Left ventricle myocardium inferior (tissue), 1 donor: ENCODE measurements at regions not wholly inside any gene's neighbourhood (a gene's known extent, or its start where the extent isn't known, plus 50 kb on each side); places are given as distances from the start of the nearest gene placed in this dataset.
A peak's percentile ranks its signal among the peaks of the same experiment; 100 is the strongest.
"Not testable (repeated sequence)": the region's sequence is repeated elsewhere in the genome, so short reads cannot be mapped to it uniquely, and the experiment has no call there.

Source experiments
- DNase-seq: peaks from one replicate; pipeline ENCODE4 v3.0.0-alpha.2; 2020
- H3K27ac ChIP-seq: fragments of 200-600 bp; replicated peaks from 2 replicates; pipeline ENCODE4 v1.8.0; 2021
- H3K27me3 ChIP-seq: fragments of 200-600 bp; 2 replicates; pipeline ENCODE4 v1.8.0; 2021; ENCODE audit warnings: low read depth
- H3K36me3 ChIP-seq: fragments of 200-600 bp; 2 replicates; pipeline ENCODE4 v1.8.0; 2021
- H3K4me1 ChIP-seq: fragments of 200-600 bp; 2 replicates; pipeline ENCODE4 v1.8.0; 2021
- H3K4me3 ChIP-seq: fragments of 200-600 bp; 2 replicates; pipeline ENCODE4 v1.8.0; 2021; ENCODE audit warnings: mild to moderate bottlenecking, moderate library complexity
- H3K9me3 ChIP-seq: fragments of 200-600 bp; replicated peaks from 2 replicates; pipeline ENCODE4 v1.8.0; 2021
- intact Hi-C: fragments of 100-400 bp; cut with micrococcal nuclease; formaldehyde crosslinking; loops from one replicate; pipeline ENCODE4 v1.11.0; 2022
- TF ChIP-seq, protein P1 (sequence below): fragments of 200-600 bp; IDR thresholded peaks from 2 replicates; pipeline ENCODE4 v1.8.0; 2021; ENCODE audit warnings: antibody characterized with exemption, mild to moderate bottlenecking, borderline replicate concordance
- donor health status: DM: no; HTN: yes; CAD: no; lungs with severe emphysema.

DNA sequence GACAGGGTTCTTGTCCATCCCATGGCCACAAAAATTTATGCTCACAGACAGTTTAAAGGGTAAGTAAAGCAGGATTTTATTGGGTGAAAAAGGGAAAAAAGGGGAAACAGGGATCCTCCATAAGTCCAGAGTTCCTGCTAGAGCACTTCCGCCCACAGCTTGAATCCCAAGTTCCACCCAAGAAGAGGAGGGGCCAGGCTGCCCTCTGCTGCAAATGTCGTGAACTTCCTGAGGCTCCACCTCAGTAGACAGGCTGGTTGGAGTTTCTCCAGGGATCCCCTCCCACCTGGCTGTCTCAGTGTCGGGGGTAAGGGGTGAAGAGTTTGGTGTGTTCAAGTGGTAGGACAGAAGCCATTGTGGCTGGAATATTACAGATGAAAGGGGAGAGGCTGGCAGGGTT lies 275.0 kb upstream of the SGCD start:
- H3K27ac ChIP-seq: no peak overlapping the region
- no peaks in the 10 kb centered on the region for H3K9me3 ChIP-seq
- H3K36me3 ChIP-seq: no peaks in the 10 kb centered on the region
- intact Hi-C loops: no loop called here
- DNase-seq: no peak
- peaks cover 16% of the 10 kb centered on the region for H3K4me1 ChIP-seq
- no peak overlapping the region for H3K4me3 ChIP-seq
- H3K27me3 ChIP-seq: no peaks in the 10 kb centered on the region
- TF ChIP-seq, protein P1, sequence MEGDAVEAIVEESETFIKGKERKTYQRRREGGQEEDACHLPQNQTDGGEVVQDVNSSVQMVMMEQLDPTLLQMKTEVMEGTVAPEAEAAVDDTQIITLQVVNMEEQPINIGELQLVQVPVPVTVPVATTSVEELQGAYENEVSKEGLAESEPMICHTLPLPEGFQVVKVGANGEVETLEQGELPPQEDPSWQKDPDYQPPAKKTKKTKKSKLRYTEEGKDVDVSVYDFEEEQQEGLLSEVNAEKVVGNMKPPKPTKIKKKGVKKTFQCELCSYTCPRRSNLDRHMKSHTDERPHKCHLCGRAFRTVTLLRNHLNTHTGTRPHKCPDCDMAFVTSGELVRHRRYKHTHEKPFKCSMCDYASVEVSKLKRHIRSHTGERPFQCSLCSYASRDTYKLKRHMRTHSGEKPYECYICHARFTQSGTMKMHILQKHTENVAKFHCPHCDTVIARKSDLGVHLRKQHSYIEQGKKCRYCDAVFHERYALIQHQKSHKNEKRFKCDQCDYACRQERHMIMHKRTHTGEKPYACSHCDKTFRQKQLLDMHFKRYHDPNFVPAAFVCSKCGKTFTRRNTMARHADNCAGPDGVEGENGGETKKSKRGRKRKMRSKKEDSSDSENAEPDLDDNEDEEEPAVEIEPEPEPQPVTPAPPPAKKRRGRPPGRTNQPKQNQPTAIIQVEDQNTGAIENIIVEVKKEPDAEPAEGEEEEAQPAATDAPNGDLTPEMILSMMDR: peak; percentile 19

DNA sequence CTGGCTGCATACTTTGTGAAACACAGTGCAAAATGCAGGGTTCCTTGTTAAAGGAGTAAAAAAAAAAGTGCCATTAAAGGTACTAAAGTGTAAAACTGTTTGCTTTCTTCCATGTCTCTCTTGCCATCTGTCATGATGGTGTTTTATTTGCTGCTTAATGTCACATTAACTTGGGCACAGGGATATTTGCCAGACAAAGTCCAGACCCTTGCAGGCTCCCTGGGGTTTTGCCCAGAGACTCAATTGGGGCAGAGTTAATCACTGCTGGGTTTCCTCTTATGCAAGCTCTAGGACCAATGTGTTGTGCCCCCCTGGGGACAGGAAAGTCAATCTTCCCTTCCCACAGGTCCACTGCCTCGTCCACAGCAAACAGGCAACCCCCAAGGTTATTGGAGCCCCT lies 274.3 kb upstream of the SGCD start:
- Histone ChIP-seq H3K4me1 (peaks cover 16% of the 10 kb centered on the region), H3K4me3 (no peak overlapping the region), H3K9me3 (no peaks in the 10 kb centered on the region), H3K36me3 (no peaks in the 10 kb centered on the region), H3K27me3 (no peaks in the 10 kb centered on the region), H3K27ac (no peak overlapping the region)
- no peak for DNase-seq
- TF ChIP-seq, protein P1: no peak
- intact Hi-C loops: no loop called here

GRCh38 chr5:156053056-156053455 lies 273.9 kb upstream of the SGCD start:
- Histone ChIP-seq H3K4me1 (peaks cover 16% of the 10 kb centered on the region), H3K36me3 (no peaks in the 10 kb centered on the region), H3K27ac (no peak overlapping the region), H3K4me3 (no peak overlapping the region), H3K27me3 (no peaks in the 10 kb centered on the region), H3K9me3 (no peaks in the 10 kb centered on the region)
- intact Hi-C loops: no loop called here
- TF ChIP-seq, protein P1: no peak
- no peak for DNase-seq

DNA sequence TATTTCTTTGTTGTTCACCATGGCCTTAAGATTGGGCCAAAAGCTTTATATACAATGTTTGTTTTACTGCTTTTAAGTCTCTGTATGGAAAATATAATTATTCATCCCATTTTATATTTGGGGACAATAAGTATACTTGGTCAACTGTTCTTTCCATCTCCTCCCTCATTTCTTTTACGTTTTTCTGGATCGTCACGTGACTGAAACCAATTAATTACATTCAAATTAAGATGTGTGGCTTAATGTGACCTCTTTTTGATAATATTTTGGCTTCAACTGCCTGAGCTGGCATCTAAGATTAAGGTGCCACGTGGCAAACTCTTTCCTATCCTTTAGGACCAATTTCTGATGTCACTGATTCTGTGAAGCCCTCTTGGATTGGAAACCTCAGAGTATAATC lies 250.1 kb upstream of the SGCD start:
- intact Hi-C loops: no loop called here
- no peak overlapping the region for H3K27ac ChIP-seq
- peaks cover 28% of the 10 kb centered on the region for H3K9me3 ChIP-seq
- TF ChIP-seq, protein P1: no peak
- no peaks in the 10 kb centered on the region for H3K27me3 ChIP-seq
- DNase-seq: no peak
- H3K36me3 ChIP-seq: no peaks in the 10 kb centered on the region
- H3K4me1 ChIP-seq: no peaks in the 10 kb centered on the region
- H3K4me3 ChIP-seq: no peak overlapping the region

- Histone ChIP-seq H3K27ac (no peak overlapping the region), H3K9me3 (peaks cover 17% of the 10 kb centered on the region), H3K36me3 (no peaks in the 10 kb centered on the region), H3K27me3 (no peaks in the 10 kb centered on the region), H3K4me1 (no peaks in the 10 kb centered on the region), H3K4me3 (no peak overlapping the region)
- TF ChIP-seq, protein P1: no peak
- no peak for DNase-seq
- intact Hi-C loops: no loop called here
These were observed 239.3 kb upstream of the SGCD start for GRCh38 chr5:156087577-156088110.

DNA sequence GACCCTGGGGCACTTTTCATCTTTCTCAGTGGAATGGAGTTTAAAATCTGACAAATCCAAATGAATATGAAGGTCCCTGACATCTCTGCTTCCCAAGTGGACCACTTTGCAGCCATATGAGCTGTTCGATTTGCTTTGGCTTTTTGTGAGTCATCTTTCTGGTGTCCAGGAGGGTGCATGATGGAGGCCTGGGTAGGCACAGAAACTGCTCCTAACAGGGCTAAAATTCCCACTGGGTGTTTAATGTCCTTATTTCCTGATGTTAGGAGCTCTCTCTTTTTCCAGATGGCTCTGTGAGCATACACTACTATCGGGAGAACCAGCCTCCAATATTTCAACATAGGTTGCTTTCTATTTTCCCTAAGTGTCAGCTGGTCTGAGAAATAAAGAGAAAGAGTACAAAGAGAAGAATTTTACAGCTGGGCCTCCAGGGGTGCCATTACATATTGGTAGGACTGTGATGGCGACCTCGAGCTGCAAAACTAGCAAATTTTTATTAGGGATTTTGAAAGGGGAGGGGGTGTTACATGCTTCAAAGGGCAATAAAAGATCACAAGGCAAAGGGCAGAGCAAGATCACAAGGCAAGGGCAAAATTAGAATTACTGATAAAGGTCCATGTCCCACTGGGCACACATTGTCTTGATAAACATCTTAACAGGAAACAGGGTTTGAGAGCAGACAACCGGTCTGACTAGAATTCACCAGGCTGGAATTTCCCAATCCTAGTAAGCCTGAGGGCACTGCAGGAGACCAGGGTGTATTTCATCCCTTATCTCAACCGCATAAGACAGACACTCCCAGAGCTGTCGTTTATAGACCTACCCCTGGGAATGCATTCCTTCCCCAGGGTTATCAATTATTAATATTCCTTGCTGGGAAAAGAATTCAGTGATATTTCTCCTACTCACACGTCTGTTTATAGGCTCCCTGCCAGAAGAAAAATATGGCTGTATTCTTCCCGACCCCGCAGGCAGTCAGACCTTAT lies 236.7 kb upstream of the SGCD start:
- H3K4me3 ChIP-seq, H3K27ac ChIP-seq, intact Hi-C loops, DNase-seq, H3K4me1 ChIP-seq, H3K27me3 ChIP-seq, H3K36me3 ChIP-seq: not testable (repeated sequence)
- peaks cover 17% of the 10 kb centered on the region for H3K9me3 ChIP-seq
